SK-N-SH (cell line): ENCODE measurements at regions not wholly inside any gene's neighbourhood (a gene's known extent, or its start where the extent isn't known, plus 50 kb on each side); places are given as distances from the start of the nearest gene placed in this dataset.

Experiments used
- CTCF ChIA-PET: fragments of 300-600, 350-600 bp; formaldehyde crosslinking; extraction: SDS; loops from one replicate; lab custom pipeline; 2021; lab: Yijun Ruan, JAX
- POLR2A ChIA-PET: fragments of 350-600 bp; sonication (Branson Sonifier 250); formaldehyde crosslinking; extraction: SDS; loops from one replicate; lab custom pipeline; 2020; ENCODE audit warnings: antibody characterized with exemption, inconsistent platforms; lab: Yijun Ruan, JAX
- DNase-seq: peaks from one replicate; pipeline ENCODE4 v3.0.0; 2012
- H2AFZ ChIP-seq: fragments of 200-600 bp; sonication (generic); 2 replicates; pipeline ENCODE4 v1.8.1; 2016; ENCODE audit warnings: antibody characterized with exemption, mild to moderate bottlenecking, low read depth
- H3F3A ChIP-seq: fragments of 200-600 bp; sonication (generic); replicated peaks from 2 replicates; pipeline ENCODE3; 2016; ENCODE audit warnings: antibody characterized with exemption, mild to moderate bottlenecking; ENCODE audit not compliant: insufficient read depth
- H3K27ac ChIP-seq, 2 experiments: fragments of 200-500 bp in 1 of 2; fragments of 200-600 bp in 1 of 2; sonication (Bioruptor generic) in 1 of 2; sonication (generic), shearing (Covaris generic) in 1 of 2; 2 replicates each; pipeline versions ENCODE4 v1.5.1 to v1.6.1; 2014 to 2016; ENCODE audit warnings: low read depth in 2 of 2, inconsistent platforms in 1 of 2, low read length in 1 of 2, mild to moderate bottlenecking in 1 of 2, mixed read lengths in 1 of 2
- H3K27me3 ChIP-seq: fragments of 200-600 bp; sonication (generic), shearing (Covaris generic); 2 replicates; pipeline ENCODE4 v1.6.1; 2016; ENCODE audit warnings: mixed run types; ENCODE audit not compliant: insufficient read depth
- H3K36me3 ChIP-seq, 2 experiments: fragments of 200-500 bp in 1 of 2; fragments of 200-600 bp in 1 of 2; sonication (Bioruptor generic) in 1 of 2; sonication (generic) in 1 of 2; replicated peaks in 1 of 2; 2 replicates each; pipeline versions ENCODE3 to v1.5.1; 2014 to 2016; ENCODE audit warnings: low read length in 1 of 2, mild to moderate bottlenecking in 1 of 2; ENCODE audit not compliant: insufficient read depth in 2 of 2, control insufficient read depth in 1 of 2
- H3K4me1 ChIP-seq, 2 experiments: fragments of 200-500 bp in 1 of 2; fragments of 200-600 bp in 1 of 2; sonication (Bioruptor generic) in 1 of 2; sonication (generic), shearing (Covaris generic) in 1 of 2; 2 replicates each; pipeline versions ENCODE4 v1.5.1 to v1.6.1; 2014 to 2016; ENCODE audit warnings: low read depth in 1 of 2, low read length in 1 of 2, mixed run types in 1 of 2; ENCODE audit not compliant: insufficient read depth in 2 of 2, control insufficient read depth in 1 of 2
- H3K4me2 ChIP-seq: fragments of 200-600 bp; sonication (generic), shearing (Covaris generic); 2 replicates; pipeline ENCODE4 v1.6.1; 2017; ENCODE audit warnings: mixed run types
- H3K4me3 ChIP-seq, 2 experiments: fragments of 200-500 bp in 1 of 2; fragments of 200-600 bp in 1 of 2; sonication (Bioruptor generic) in 1 of 2; sonication (generic), shearing (Covaris generic) in 1 of 2; 2 replicates each; pipeline versions ENCODE4 v1.5.1 to v1.8.1; 2014 to 2016; ENCODE audit warnings: low read depth in 2 of 2, inconsistent platforms in 1 of 2, low read length in 1 of 2, mild to moderate bottlenecking in 1 of 2, mixed read lengths in 1 of 2, moderate library complexity in 1 of 2
- H3K79me2 ChIP-seq: fragments of 200-600 bp; sonication (generic); 2 replicates; pipeline ENCODE4 v1.8.1; 2017; ENCODE audit warnings: mild to moderate bottlenecking; ENCODE audit not compliant: insufficient read depth
- H3K9ac ChIP-seq: fragments of 200-600 bp; sonication (generic); 2 replicates; pipeline ENCODE4 v1.6.1; 2017; ENCODE audit warnings: mixed run types
- H3K9me2 ChIP-seq: fragments of 200-600 bp; sonication (generic); 2 replicates; pipeline ENCODE4 v1.6.1; 2017; ENCODE audit warnings: mixed run types
- H3K9me3 ChIP-seq: fragments of 200-600 bp; sonication (generic); 2 replicates; pipeline ENCODE4 v1.6.1; 2017; ENCODE audit warnings: mixed run types, mild to moderate bottlenecking, moderate library complexity
- H4K20me1 ChIP-seq: fragments of 200-600 bp; sonication (generic); 2 replicates; pipeline ENCODE4 v1.6.1; 2017; ENCODE audit warnings: mild to moderate bottlenecking, mixed run types; ENCODE audit not compliant: insufficient read depth
- CHD2 ChIP-seq: fragments of 150-350 bp; IDR thresholded peaks from 2 replicates; pipeline ENCODE4 v1.6.1; 2018; ENCODE audit warnings: low read length; ENCODE audit not compliant: partially characterized antibody
- EP300 ChIP-seq, 2 experiments: IDR thresholded peaks; 2 replicates each; pipeline versions ENCODE4 v1.4.0 to v1.6.1; 2012; ENCODE audit warnings: borderline replicate concordance in 1 of 2, low read depth in 1 of 2, low read length in 1 of 2
- FOSL2 ChIP-seq: IDR thresholded peaks from 2 replicates; pipeline ENCODE4 v1.4.0; 2012; ENCODE audit warnings: low read depth, mild to moderate bottlenecking, moderate library complexity, borderline replicate concordance
- FOXM1 ChIP-seq: IDR thresholded peaks from 2 replicates; pipeline ENCODE4 v1.4.0; 2012; ENCODE audit warnings: low read depth, mild to moderate bottlenecking
- MAX ChIP-seq: IDR thresholded peaks from 2 replicates; pipeline ENCODE4 v1.4.0; 2012; ENCODE audit warnings: low read depth
- MEF2A ChIP-seq: IDR thresholded peaks from 2 replicates; pipeline ENCODE4 v1.4.0; 2012; ENCODE audit warnings: low read depth, borderline replicate concordance
- NFIC ChIP-seq: IDR thresholded peaks from 2 replicates; pipeline ENCODE4 v1.4.0; 2012; ENCODE audit warnings: borderline replicate concordance
- NRF1 ChIP-seq: IDR thresholded peaks from 2 replicates; pipeline ENCODE4 v1.6.1; 2012; ENCODE audit warnings: low read depth, mild to moderate bottlenecking, low read length
- RAD21 ChIP-seq: IDR thresholded peaks from 2 replicates; pipeline ENCODE4 v1.6.1; 2012; ENCODE audit warnings: mild to moderate bottlenecking, low read length
- RCOR1 ChIP-seq: fragments of 150-350 bp; IDR thresholded peaks from 2 replicates; pipeline ENCODE4 v1.6.1; 2017; ENCODE audit warnings: antibody characterized with exemption, low read length
- SMC3 ChIP-seq: IDR thresholded peaks from 2 replicates; pipeline ENCODE4 v1.6.1; 2012; ENCODE audit warnings: low read depth, low read length, improper control_type of control experiment
- YY1 ChIP-seq: IDR thresholded peaks from 2 replicates; pipeline ENCODE4 v1.4.0; 2012; ENCODE audit warnings: low read depth, mild to moderate bottlenecking
- ZBTB33 ChIP-seq: IDR thresholded peaks from 2 replicates; pipeline ENCODE4 v1.4.0; 2012; ENCODE audit warnings: low read depth, borderline replicate concordance
- WGBS: methylation state at CpG from one replicate; pipeline ENCODE4 v1.1.6; 2017; ENCODE audit warnings: low lambda C conversion rate; 5-methylcytosine and 5-hydroxymethylcytosine counted together
- TF ChIP-seq, protein P1 (sequence below): fragments of 150-350 bp; IDR thresholded peaks from 2 replicates; pipeline ENCODE4 v1.6.1; 2017; ENCODE audit warnings: antibody characterized with exemption, low read length, low read depth, borderline replicate concordance
- TF ChIP-seq, protein P2 (sequence below): fragments of 150-350 bp; IDR thresholded peaks from 2 replicates; pipeline ENCODE4 v1.6.1; 2016; ENCODE audit warnings: mild to moderate bottlenecking, low read depth, low read length

DNA sequence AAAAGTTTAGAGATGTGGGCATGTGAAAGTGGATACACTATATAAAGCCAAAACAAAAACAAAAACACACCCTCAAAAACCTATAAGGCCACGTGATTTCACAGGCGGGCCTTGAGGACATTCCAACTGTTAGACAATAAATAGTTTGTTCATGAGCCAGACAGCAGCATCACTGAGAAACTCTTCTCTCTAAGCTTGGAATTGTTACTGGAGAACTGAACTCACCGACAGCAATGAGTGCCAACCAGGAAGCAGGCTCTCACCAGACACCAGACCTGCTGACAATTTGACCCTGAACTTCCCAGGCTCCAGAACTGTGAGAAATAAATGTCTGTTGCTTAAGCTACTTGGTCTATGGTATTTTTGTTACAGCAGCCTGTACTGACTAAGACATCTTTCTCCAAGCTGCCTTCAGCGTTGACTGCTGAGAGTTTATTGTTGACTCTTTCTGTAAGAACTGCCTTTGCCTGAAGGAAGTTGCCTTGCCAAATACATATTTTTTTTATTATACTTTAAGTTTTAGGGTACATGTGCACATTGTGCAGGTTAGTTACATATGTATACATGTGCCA lies 107.5 kb downstream of the EPDR1 start:
- TF ChIP-seq SMC3 = no peak
- no peak for TF ChIP-seq NRF1
- no peak for TF ChIP-seq MEF2A
- no peak overlapping the region for H3K9ac ChIP-seq
- no peaks in the 10 kb centered on the region for H3K9me3 ChIP-seq
- ChIA-PET POLR2A (no interaction called here), CTCF (no interaction called here)
- no peaks in the 10 kb centered on the region for H3K27me3 ChIP-seq
- no peaks in the 10 kb centered on the region for H3F3A ChIP-seq
- no peak overlapping the region for H3K4me2 ChIP-seq
- peaks cover 0 to 4% of the 10 kb centered on the region in 2 experiments; a peak in 1 of 4 replicates for H3K4me1 ChIP-seq
- no peak overlapping the region for H2AFZ ChIP-seq
- H3K9me2 ChIP-seq = no peaks in the 10 kb centered on the region
- no peaks in the 10 kb centered on the region for H3K36me3 ChIP-seq
- no peaks in the 10 kb centered on the region for H3K79me2 ChIP-seq
- no peak overlapping the region for H3K4me3 ChIP-seq
- no peaks in the 10 kb centered on the region for H4K20me1 ChIP-seq
- DNase-seq = no peak
- H3K27ac ChIP-seq = no peak overlapping the region
- 76% methylated on average over 4 of the region's 4 CpGs for WGBS

- Histone ChIP-seq H3K27me3 (no peaks in the 10 kb centered on the region), H3K4me1 (peaks cover 0 to 6% of the 10 kb centered on the region in 2 experiments; a peak in 2 of 4 replicates), H3K27ac (no peak overlapping the region; a peak in 1 of 4 replicates), H3K9me3 (no peaks in the 10 kb centered on the region), H3K79me2 (no peaks in the 10 kb centered on the region), H3K4me2 (no peak overlapping the region), H3K36me3 (no peaks in the 10 kb centered on the region)
- peak; percentile 49 for DNase-seq
- TF ChIP-seq EP300 (IDR thresholded peaks at IDR 0.05; ENCODE audit: borderline replicate concordance in 1 of 2, low read depth in 1 of 2, low read length in 1 of 2) (0 out of 4 replicates have a peak, but pooled peaks of 1 of the 2 experiments have one; percentile 6), ZBTB33 (no peak)
- TF ChIP-seq, all 33 proteins: peak for 1
- ChIA-PET POLR2A (interaction anchor here (1.1 kb wide), 1 partner anchor 113 kb away, joined by 3 read pairs; the partner anchor contains the start of gene EPDR1), CTCF (interaction anchor here (0.5 to 1.0 kb wide), 2 partner anchors 74 to 114 kb away, joined by 3 read pairs; partner anchors contain the start of gene EPDR1)
- no peak overlapping the region for H3K9ac ChIP-seq
- H4K20me1 ChIP-seq = no peaks in the 10 kb centered on the region
- H3K4me3 ChIP-seq = no peak overlapping the region
- WGBS = 19% methylated on average over 5 of the region's 5 CpGs
- H2AFZ ChIP-seq = no peak overlapping the region
- H3K9me2 ChIP-seq = no peaks in the 10 kb centered on the region
- H3F3A ChIP-seq = no peaks in the 10 kb centered on the region
Measured at GRCh38 chr7:38034062-38034908, 113.8 kb downstream of the EPDR1 start.

DNA sequence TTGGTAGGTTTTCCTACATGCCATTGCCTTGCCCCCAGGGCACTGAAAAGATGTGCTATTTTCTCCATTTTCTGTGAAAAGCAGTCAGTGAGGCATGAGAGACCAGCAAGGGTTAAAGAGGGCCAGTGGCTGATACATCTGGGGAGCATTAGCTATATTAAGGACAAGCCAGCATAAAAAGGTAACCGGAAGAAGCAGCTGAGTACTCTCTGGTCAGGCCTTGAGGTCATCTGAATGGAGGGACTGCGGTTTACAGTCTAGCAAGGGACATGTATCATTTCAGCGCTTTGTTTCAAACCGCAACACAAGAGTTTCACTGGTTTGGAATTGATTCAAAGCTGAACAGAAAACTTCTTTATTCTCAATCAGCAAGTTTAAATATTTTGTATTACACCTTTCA lies 120.4 kb downstream of the EPDR1 start:
- Histone ChIP-seq H3K36me3 (no peaks in the 10 kb centered on the region), H3K4me3 (no peak overlapping the region), H3K9me3 (no peaks in the 10 kb centered on the region), H3F3A (no peaks in the 10 kb centered on the region), H3K9me2 (peaks cover 3% of the 10 kb centered on the region; the same call in 1 of the 2 replicates), H3K4me1 (peaks cover 0 to 7% of the 10 kb centered on the region in 2 experiments; a peak in 2 of 4 replicates), H3K27ac (peak overlapping the region in 1 of 2 experiments; percentile 30; a peak in 2 of 4 replicates), H3K4me2 (no peak overlapping the region), H4K20me1 (no peaks in the 10 kb centered on the region), H3K27me3 (no peaks in the 10 kb centered on the region), H2AFZ (no peak overlapping the region), H3K79me2 (no peaks in the 10 kb centered on the region), H3K9ac (no peak overlapping the region)
- WGBS = 55% methylated on average over 4 of the region's 4 CpGs
- ChIA-PET POLR2A (no interaction called here), CTCF (interaction anchor here (0.7 to 4.0 kb wide), 5 partner anchors 10 to 329 kb away, joined by 3 to 19 read pairs (median 4); partner anchors contain the start of genes EPDR1 and SFRP4)
- DNase-seq = peak; percentile 57
- TF ChIP-seq FOSL2 (no peak), RAD21 (no peak), MAX (no peak), NFIC (no peak), MEF2A (no peak), YY1 (no peak), FOXM1 (no peak), CHD2 (no peak), RCOR1 (no peak)
- TF ChIP-seq, protein P1, sequence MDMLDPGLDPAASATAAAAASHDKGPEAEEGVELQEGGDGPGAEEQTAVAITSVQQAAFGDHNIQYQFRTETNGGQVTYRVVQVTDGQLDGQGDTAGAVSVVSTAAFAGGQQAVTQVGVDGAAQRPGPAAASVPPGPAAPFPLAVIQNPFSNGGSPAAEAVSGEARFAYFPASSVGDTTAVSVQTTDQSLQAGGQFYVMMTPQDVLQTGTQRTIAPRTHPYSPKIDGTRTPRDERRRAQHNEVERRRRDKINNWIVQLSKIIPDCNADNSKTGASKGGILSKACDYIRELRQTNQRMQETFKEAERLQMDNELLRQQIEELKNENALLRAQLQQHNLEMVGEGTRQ = no peak
- TF ChIP-seq, protein P2, sequence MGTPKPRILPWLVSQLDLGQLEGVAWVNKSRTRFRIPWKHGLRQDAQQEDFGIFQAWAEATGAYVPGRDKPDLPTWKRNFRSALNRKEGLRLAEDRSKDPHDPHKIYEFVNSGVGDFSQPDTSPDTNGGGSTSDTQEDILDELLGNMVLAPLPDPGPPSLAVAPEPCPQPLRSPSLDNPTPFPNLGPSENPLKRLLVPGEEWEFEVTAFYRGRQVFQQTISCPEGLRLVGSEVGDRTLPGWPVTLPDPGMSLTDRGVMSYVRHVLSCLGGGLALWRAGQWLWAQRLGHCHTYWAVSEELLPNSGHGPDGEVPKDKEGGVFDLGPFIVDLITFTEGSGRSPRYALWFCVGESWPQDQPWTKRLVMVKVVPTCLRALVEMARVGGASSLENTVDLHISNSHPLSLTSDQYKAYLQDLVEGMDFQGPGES = no peak
